ENCODE measurements at regions not wholly inside any gene's neighbourhood (a gene's known extent, or its start where the extent isn't known, plus 50 kb on each side); places are given as distances from the start of the nearest gene placed in this dataset.
"Not testable (repeated sequence)": the region's sequence is repeated elsewhere in the genome, so short reads cannot be mapped to it uniquely, and the experiment has no call there.

DNA sequence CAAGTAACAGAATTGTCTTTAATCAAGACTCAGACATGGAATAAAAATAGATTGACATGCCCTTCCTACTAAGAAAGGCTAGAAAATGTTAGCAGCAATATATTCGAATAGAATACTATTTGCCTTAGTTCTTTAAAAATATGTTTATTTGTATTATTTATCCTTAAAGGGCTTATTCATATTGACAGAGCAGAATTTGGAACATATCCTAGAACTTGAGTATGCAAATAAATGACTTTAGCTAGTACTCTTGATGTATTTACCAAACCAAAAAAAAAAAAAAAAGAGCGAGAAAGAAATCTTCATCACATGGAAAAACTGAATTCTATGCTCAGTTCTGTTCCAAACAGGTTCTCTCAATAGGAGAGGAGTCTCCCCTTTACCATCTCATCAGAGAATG, 68.9 kb upstream of the PPARGC1A start:
- Histone ChIP-seq H3K27me3 (ENCODE audit: control insufficient read depth, insufficient read depth, low read length) (no peaks in the 10 kb centered on the region), H3K4me3 (ENCODE audit: low read depth, low read length) (no peak overlapping the region), H3K9ac (ENCODE audit: low read length) (no peak overlapping the region), H3K36me3 (ENCODE audit: control insufficient read depth, insufficient read depth, low read length) (no peaks in the 10 kb centered on the region), H3K9me3 (ENCODE audit: control insufficient read depth, insufficient read depth, low read depth, low read length) (peaks cover 3% of the 10 kb centered on the region; the same call in 1 of the 2 replicates), H3K27ac (ENCODE audit: low read depth, low read length) (no peak overlapping the region), H3K4me1 (ENCODE audit: control insufficient read depth, insufficient read depth, low read length) (no peaks in the 10 kb centered on the region; the same call in 1 of the 2 replicates)

DNA sequence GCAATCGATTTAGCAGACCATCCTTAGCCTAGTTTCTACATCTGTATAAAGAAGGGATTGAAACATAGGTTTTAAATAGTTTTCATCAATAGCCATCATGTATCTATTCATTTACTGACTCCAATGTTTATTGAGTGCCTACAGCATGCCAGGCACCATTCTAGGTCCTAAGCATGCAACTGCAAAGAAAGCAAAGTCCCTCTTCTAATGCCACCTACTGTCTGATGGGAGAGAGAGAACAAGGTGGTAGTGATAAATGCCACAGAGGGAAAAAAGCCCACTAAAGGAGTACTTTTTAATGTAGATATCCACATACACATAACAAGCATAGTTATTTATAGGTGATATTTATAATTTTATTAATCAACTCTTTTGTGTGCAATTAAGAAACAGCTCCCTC, 67.6 kb upstream of the PPARGC1A start:
- H3K9me3 ChIP-seq (ENCODE audit: control insufficient read depth, insufficient read depth, low read depth, low read length), result peaks cover 3% of the 10 kb centered on the region; the same call in 1 of the 2 replicates
- H3K4me3 ChIP-seq (ENCODE audit: low read depth, low read length), result no peak overlapping the region
- no peak overlapping the region for H3K9ac ChIP-seq (ENCODE audit: low read length)
- H3K27ac ChIP-seq (ENCODE audit: low read depth, low read length), result no peak overlapping the region
- no peaks in the 10 kb centered on the region for H3K27me3 ChIP-seq (ENCODE audit: control insufficient read depth, insufficient read depth, low read length)
- H3K36me3 ChIP-seq (ENCODE audit: control insufficient read depth, insufficient read depth, low read length), result no peaks in the 10 kb centered on the region
- no peaks in the 10 kb centered on the region; the same call in 1 of the 2 replicates for H3K4me1 ChIP-seq (ENCODE audit: control insufficient read depth, insufficient read depth, low read length)

DNA sequence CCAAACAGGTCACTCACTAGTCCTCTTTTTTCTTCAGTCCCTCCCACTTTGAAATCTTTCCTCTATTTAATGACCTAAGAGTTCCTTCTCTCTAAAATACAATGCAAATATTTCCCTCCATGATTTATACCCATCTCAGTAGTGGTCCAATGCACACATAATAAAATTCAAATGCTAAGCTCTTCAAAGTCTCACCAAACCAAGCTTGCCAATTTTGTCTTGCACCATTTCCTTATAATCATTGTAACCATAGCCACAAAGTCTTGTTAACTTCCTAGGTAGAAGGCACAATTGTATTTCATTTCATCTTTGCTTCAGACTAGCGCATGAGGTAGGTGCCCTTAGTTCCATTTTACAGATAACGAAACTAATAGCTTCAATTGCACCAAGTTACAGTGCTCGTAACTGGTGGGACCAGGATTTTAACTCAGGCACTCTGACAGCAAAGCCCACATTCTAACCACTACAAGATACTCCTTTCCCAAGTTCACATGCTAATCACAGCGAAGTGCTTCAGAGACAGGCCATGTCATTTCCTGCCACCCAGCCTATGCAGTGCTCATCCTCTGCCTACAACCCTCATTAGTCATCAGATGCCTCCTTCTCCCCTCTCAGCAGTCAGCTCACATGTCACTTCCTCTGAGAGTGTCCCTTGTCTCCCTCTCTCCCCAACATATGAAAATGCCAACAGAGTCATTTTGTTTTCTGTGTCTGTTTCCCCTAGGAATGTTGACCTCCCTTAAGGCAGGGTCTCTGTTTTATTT, 66.9 kb upstream of the PPARGC1A start:
- Histone ChIP-seq H3K9me3 (ENCODE audit: control insufficient read depth, insufficient read depth, low read depth, low read length) (peaks cover 3% of the 10 kb centered on the region; the same call in 1 of the 2 replicates), H3K4me1 (ENCODE audit: control insufficient read depth, insufficient read depth, low read length) (no peaks in the 10 kb centered on the region; the same call in 1 of the 2 replicates), H3K36me3 (ENCODE audit: control insufficient read depth, insufficient read depth, low read length) (no peaks in the 10 kb centered on the region), H3K27ac (ENCODE audit: low read depth, low read length) (no peak overlapping the region), H3K27me3 (ENCODE audit: control insufficient read depth, insufficient read depth, low read length) (no peaks in the 10 kb centered on the region), H3K9ac (ENCODE audit: low read length) (no peak overlapping the region), H3K4me3 (ENCODE audit: low read depth, low read length) (no peak overlapping the region)

DNA sequence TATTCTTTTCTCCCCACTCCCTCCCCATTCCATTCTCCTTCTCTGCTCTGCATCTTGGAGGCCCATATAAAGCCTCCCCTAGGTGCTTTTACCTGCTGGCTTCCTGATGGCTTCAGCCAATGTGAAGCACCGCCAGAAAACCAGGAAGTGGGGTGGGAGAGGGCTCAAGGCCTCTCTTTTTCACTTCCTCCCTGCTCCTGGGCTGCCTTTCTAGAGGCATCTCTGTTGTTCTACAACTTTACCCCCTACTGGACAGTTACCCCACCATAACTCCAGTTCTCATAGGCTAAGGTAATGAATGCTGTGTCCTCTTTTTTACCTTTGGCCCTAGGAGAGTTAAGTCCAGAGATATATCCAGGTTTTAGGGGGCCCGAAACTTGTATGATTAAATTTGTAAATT, 62.4 kb upstream of the PPARGC1A start:
- no peak overlapping the region for H3K9ac ChIP-seq (ENCODE audit: low read length)
- no peaks in the 10 kb centered on the region for H3K36me3 ChIP-seq (ENCODE audit: control insufficient read depth, insufficient read depth, low read length)
- no peak overlapping the region for H3K27ac ChIP-seq (ENCODE audit: low read depth, low read length)
- H3K27me3 ChIP-seq (ENCODE audit: control insufficient read depth, insufficient read depth, low read length), result no peaks in the 10 kb centered on the region
- H3K4me3 ChIP-seq (ENCODE audit: low read depth, low read length), result no peak overlapping the region
- peaks cover 11% of the 10 kb centered on the region; the same call in 1 of the 2 replicates for H3K4me1 ChIP-seq (ENCODE audit: control insufficient read depth, insufficient read depth, low read length)
- peaks cover 3% of the 10 kb centered on the region; the same call in 1 of the 2 replicates for H3K9me3 ChIP-seq (ENCODE audit: control insufficient read depth, insufficient read depth, low read depth, low read length)

DNA sequence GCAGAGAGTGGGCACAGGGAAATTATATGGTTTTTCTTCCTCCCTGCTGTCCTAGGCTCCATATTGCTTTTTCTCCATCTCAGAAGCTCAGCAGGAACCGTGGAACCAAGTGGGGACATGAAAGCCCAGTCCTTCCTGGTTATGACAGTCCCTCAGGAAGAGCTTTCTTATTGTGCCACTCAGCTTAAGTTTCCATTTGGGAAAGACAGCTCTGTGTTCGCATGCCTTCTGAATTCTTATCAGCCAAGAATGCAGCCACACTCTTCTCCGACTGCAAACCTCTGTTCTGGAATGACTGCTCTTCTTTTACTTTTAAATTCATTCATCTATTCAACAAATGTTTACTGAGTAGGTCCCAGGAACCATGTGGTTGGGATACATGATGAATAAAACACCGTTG, 58.0 kb upstream of the PPARGC1A start:
- Histone ChIP-seq H3K4me1 (ENCODE audit: control insufficient read depth, insufficient read depth, low read length) (peaks cover 20% of the 10 kb centered on the region), H3K4me3 (ENCODE audit: low read depth, low read length) (no peak overlapping the region), H3K9ac (ENCODE audit: low read length) (no peak overlapping the region), H3K36me3 (ENCODE audit: control insufficient read depth, insufficient read depth, low read length) (no peaks in the 10 kb centered on the region), H3K9me3 (ENCODE audit: control insufficient read depth, insufficient read depth, low read depth, low read length) (no peaks in the 10 kb centered on the region), H3K27ac (ENCODE audit: low read depth, low read length) (no peak overlapping the region), H3K27me3 (ENCODE audit: control insufficient read depth, insufficient read depth, low read length) (no peaks in the 10 kb centered on the region)

DNA sequence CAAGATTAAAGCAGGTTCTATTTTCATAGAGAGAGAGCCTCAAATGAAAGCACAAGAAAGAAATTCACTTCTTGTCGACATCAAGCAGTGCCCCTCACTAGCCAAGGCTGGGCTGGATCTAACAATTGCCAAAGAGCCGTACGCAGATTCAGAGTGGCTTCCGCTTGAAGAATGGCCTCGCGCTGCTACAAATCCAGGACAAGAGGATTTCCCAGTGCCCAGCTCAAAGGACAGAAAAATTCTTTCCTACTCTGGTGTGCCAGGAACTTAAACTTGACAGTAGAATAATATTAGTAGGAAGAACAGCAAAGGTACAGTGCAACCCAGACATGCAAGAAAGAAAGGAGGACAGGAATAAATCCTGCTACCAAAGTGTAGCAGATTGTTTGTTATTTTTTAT, 56.5 kb upstream of the PPARGC1A start:
- H3K27ac ChIP-seq (ENCODE audit: low read depth, low read length), result no peak overlapping the region
- no peaks in the 10 kb centered on the region for H3K9me3 ChIP-seq (ENCODE audit: control insufficient read depth, insufficient read depth, low read depth, low read length)
- H3K4me3 ChIP-seq (ENCODE audit: low read depth, low read length), result no peak overlapping the region
- no peaks in the 10 kb centered on the region for H3K36me3 ChIP-seq (ENCODE audit: control insufficient read depth, insufficient read depth, low read length)
- peaks cover 20% of the 10 kb centered on the region for H3K4me1 ChIP-seq (ENCODE audit: control insufficient read depth, insufficient read depth, low read length)
- H3K9ac ChIP-seq (ENCODE audit: low read length), result no peak overlapping the region
- H3K27me3 ChIP-seq (ENCODE audit: control insufficient read depth, insufficient read depth, low read length), result no peaks in the 10 kb centered on the region

DNA sequence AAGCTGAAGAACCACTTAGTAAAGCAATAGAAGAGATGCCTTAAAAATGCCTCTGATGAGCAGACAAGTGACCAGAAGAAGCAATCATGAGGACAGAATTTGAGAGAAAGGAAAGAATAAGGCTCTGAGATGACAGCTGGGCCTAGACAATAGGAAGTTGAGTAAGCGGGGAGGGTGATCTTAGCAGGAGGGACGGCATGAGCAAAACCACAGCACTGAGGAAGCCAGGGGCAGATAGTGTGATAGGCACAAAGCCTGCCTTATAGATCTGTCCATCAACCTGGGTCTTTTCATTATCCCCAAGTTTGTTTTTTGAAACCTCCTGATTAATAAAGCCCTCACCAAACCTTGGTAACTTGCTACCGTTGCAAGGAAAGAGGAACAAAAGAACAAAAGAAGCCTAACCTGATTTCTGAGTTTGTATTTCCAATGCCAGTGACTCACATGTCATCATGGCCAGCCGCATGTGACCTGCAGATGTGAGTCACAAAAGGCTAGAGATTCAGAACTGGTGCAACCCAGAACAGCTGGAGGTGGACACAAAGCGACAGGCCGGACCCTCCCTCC, 55.7 kb upstream of the PPARGC1A start:
- H3K36me3 ChIP-seq (ENCODE audit: control insufficient read depth, insufficient read depth, low read length), result no peaks in the 10 kb centered on the region
- H3K4me3 ChIP-seq (ENCODE audit: low read depth, low read length), result no peak overlapping the region
- H3K4me1 ChIP-seq (ENCODE audit: control insufficient read depth, insufficient read depth, low read length), result peaks cover 20% of the 10 kb centered on the region
- H3K27me3 ChIP-seq (ENCODE audit: control insufficient read depth, insufficient read depth, low read length), result no peaks in the 10 kb centered on the region
- H3K9me3 ChIP-seq (ENCODE audit: control insufficient read depth, insufficient read depth, low read depth, low read length), result no peaks in the 10 kb centered on the region
- no peak overlapping the region for H3K27ac ChIP-seq (ENCODE audit: low read depth, low read length)
- no peak overlapping the region for H3K9ac ChIP-seq (ENCODE audit: low read length)

DNA sequence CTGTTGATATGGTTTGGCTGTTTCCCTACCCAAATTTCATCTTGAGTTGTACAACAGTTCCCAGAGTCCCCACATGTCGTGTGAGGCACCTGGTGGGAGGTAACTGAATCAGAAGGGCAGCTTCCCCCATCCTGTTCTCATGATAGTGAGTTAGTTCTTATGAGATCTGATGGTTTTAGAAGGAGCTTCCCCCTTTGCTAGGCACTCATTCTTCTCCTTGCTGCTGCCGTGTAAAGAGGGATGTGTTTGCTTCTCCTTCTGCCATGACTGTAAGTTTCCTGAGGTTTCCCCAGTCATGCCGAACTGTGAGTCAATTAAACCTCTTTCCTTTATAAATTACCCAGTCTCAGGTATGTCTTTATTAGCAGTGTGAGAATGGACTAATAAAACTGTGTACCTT, 54.7 kb upstream of the PPARGC1A start:
- H3K4me3 ChIP-seq (ENCODE audit: low read depth, low read length); H3K9ac ChIP-seq (ENCODE audit: low read length); H3K9me3 ChIP-seq (ENCODE audit: control insufficient read depth, insufficient read depth, low read depth, low read length); H3K36me3 ChIP-seq (ENCODE audit: control insufficient read depth, insufficient read depth, low read length); H3K27ac ChIP-seq (ENCODE audit: low read depth, low read length); H3K27me3 ChIP-seq (ENCODE audit: control insufficient read depth, insufficient read depth, low read length): not testable (repeated sequence)
- peaks cover 15% of the 10 kb centered on the region for H3K4me1 ChIP-seq (ENCODE audit: control insufficient read depth, insufficient read depth, low read length)

DNA sequence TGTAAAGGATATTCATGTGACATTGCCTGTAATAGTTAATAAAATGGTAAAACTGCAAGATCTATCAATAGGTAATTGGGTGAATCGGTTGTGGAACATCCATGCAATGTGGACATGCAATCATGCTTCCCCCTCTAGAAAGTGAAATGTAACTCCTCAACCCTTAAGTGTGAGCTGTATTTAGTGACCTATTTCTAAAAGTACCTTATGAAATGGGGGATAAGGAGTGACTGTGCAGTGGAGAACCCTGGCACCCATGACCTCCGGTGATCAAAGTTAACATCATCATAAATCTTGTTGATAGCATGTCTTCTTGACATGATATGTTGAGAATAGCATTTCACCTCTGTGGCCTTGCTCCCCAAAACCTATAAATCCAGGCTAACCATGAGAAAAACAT, 53.6 kb upstream of the PPARGC1A start:
- no peak overlapping the region for H3K27ac ChIP-seq (ENCODE audit: low read depth, low read length)
- no peaks in the 10 kb centered on the region for H3K27me3 ChIP-seq (ENCODE audit: control insufficient read depth, insufficient read depth, low read length)
- H3K4me1 ChIP-seq (ENCODE audit: control insufficient read depth, insufficient read depth, low read length), result peaks cover 9% of the 10 kb centered on the region
- no peaks in the 10 kb centered on the region for H3K36me3 ChIP-seq (ENCODE audit: control insufficient read depth, insufficient read depth, low read length)
- no peaks in the 10 kb centered on the region for H3K9me3 ChIP-seq (ENCODE audit: control insufficient read depth, insufficient read depth, low read depth, low read length)
- H3K9ac ChIP-seq (ENCODE audit: low read length), result no peak overlapping the region
- no peak overlapping the region for H3K4me3 ChIP-seq (ENCODE audit: low read depth, low read length)

DNA sequence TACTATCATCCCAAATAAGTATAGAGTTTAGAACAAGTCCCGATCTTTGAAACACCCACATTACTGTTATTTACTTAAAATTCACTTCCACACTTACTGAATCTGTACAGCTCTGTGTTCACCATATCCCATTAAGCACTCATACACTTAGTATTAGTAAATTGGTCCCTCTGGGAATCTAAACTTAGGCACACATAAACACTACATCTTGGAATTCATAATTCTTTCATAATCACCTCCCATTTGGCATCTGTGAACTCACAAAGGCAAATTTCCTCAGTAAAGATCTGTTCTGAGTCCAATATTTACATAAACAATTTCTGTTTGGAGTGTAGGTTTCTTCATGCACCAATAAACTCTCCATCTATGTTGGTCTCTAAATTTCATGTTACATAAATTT, 52.6 kb upstream of the PPARGC1A start:
- Histone ChIP-seq H3K27ac (ENCODE audit: low read depth, low read length) (no peak overlapping the region), H3K9ac (ENCODE audit: low read length) (no peak overlapping the region), H3K9me3 (ENCODE audit: control insufficient read depth, insufficient read depth, low read depth, low read length) (no peaks in the 10 kb centered on the region), H3K36me3 (ENCODE audit: control insufficient read depth, insufficient read depth, low read length) (no peaks in the 10 kb centered on the region), H3K4me1 (ENCODE audit: control insufficient read depth, insufficient read depth, low read length) (peaks cover 9% of the 10 kb centered on the region), H3K27me3 (ENCODE audit: control insufficient read depth, insufficient read depth, low read length) (no peaks in the 10 kb centered on the region), H3K4me3 (ENCODE audit: low read depth, low read length) (no peak overlapping the region)

Measured in HUES6 (cell line).